Mucosa of stomach (tissue), 1 donor: ENCODE measurements at regions not wholly inside any gene's neighbourhood (a gene's known extent, or its start where the extent isn't known, plus 50 kb on each side); places are given as distances from the start of the nearest gene placed in this dataset.

Experiments
- H3K27me3 ChIP-seq: one replicate; pipeline ENCODE4 v1.7.0; 2013; ENCODE audit warnings: mild to moderate bottlenecking, low read length; ENCODE audit not compliant: control insufficient read depth, insufficient read depth
- H3K36me3 ChIP-seq: one replicate; pipeline ENCODE4 v1.7.0; 2013; ENCODE audit warnings: low read length; ENCODE audit not compliant: control insufficient read depth, insufficient read depth
- H3K4me1 ChIP-seq: one replicate; pipeline ENCODE4 v1.7.0; 2013; ENCODE audit warnings: mild to moderate bottlenecking, low read length; ENCODE audit not compliant: control insufficient read depth, insufficient read depth
- H3K4me3 ChIP-seq: one replicate; pipeline ENCODE4 v1.7.0; 2013; ENCODE audit warnings: low read length
- H3K9ac ChIP-seq: one replicate; pipeline ENCODE4 v1.7.0; 2013; ENCODE audit warnings: mild to moderate bottlenecking, low read length, moderate library complexity
- H3K9me3 ChIP-seq: one replicate; pipeline ENCODE4 v1.7.0; 2013; ENCODE audit warnings: mild to moderate bottlenecking, low read length, moderate library complexity; ENCODE audit not compliant: control insufficient read depth
- donor health status: Pancreatic carcinoma.

DNA sequence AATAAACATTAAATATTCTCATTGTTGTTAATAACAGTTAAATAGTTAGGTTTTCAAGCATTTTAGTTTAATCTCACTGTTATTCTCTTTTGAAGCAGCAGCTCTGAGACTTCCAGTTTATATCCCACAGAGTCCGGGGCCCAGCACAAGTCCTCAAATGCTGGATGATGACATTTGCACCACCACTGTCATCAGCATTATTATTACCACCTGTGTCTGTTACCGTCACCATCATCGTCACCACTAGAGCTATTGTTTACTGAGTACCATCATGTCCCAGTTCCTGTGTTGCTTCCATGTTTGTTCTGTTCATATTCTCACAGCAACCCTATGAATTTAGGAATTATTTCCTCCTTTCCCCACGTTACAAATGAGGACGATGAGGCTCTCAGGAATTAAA is 169.2 kb upstream of the NR3C1 start:
- Histone ChIP-seq H3K4me3 (no peak overlapping the region), H3K4me1 (peaks cover 35% of the 10 kb centered on the region), H3K9me3 (no peaks in the 10 kb centered on the region), H3K27me3 (no peaks in the 10 kb centered on the region), H3K9ac (no peak overlapping the region), H3K36me3 (no peaks in the 10 kb centered on the region)

DNA sequence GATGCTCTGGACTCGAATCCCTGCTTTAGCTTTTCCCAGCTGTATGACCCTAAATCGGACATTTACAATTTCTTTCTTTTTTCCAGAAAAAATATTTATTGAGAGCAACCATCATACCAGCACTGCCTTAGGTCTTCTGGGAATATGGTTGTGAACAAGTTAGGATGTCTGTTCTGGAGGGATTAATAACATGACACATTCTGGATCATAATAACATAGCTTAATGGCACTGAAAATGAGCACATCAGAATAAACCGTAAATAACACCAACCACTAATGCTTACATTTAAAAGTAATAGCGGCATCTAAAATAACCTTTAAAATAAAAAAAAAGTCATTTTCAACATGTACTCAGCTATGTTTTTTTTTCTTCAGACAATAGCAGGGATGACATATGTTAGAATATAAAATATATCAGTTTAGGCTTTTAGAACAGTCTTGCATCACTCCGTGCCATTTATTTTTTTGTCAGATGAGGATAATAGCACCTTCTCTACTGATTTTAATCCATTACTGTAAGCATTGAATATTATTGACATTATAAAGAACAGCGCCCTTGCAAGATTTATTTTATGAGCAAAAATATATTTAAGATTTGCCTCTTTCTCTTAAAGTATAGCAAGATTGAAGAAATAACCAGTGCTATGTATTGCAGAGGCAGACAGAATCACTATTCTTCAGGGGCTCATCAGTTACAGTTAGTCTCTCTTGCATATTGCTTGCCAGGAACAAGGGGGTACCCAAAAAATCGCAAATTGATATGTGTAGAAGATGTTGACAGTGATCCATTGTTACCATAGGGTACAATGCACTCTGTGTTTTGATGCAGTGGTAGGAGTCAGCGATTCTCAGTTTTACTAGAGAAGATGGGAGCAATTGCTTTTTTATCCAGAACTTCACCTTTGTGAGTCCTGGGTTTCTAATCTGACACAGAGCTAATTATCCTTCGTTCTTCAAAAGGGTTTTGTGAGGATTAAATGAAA is 168.4 kb upstream of the NR3C1 start:
- H3K9ac ChIP-seq: no peak overlapping the region
- peaks cover 35% of the 10 kb centered on the region for H3K4me1 ChIP-seq
- H3K9me3 ChIP-seq: no peaks in the 10 kb centered on the region
- no peaks in the 10 kb centered on the region for H3K36me3 ChIP-seq
- no peaks in the 10 kb centered on the region for H3K27me3 ChIP-seq
- no peak overlapping the region for H3K4me3 ChIP-seq

DNA sequence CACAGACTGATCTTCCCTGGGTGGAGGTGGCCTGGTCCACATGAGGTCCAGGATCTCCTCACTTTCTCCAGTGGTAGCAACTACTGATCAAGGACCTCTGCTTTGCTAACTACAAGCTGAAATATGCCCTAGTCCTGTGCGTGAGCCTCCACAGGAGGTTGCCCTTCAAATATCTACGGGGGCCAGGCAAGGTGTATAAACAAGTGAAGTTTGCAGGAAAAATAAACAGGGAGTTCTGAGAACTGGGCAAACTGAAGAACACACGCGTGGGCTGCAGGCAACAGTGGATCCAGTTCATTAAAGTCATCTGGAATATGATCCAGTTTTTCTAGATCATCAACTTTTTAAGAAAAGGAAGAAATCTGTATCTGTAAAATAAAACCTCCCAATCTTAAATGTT is 167.5 kb upstream of the NR3C1 start:
- no peak overlapping the region for H3K4me3 ChIP-seq
- H3K9ac ChIP-seq: no peak overlapping the region

DNA sequence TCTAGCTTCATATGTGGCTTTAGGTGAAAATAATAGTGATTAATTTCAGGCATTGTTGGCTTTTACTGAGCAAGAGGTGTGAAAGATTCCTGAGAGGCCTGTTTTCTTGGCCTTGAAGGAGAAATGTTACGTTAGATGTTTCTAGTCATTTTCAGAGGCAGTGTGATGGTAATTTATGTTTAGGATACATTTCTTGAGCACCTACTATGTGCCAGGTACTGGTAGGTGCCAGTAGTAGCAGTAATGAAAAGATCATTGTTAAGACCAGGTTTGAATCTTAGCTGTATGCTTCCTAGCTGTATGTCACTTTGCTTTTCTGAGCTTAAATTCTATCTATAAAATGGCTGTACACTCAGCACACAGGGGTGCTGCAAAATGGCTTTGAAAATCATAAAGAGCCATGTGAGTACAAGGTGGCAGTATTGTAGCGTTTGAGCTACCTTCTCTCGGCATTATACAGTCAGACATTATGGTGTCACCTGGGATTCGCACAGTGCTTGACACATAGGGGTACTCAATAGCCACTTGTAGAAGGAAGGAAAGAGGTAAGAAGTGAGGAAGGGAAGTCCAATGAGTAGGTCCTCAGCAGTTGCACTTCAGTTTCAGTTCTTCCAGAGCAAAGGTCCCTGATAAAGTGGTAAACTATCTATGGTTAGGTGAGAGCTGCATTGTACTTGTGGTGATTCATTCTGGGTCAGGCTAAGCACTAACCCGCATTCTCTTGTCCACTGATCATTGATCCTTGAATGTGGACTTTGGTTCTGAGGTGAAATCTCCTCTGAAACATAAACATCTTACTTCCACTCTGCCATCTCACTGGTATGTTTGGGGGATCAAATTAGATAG is 166.5 kb upstream of the NR3C1 start:
- H3K9ac ChIP-seq: no peak overlapping the region
- H3K4me1 ChIP-seq: peaks cover 28% of the 10 kb centered on the region
- no peaks in the 10 kb centered on the region for H3K36me3 ChIP-seq
- no peaks in the 10 kb centered on the region for H3K9me3 ChIP-seq
- H3K27me3 ChIP-seq: no peaks in the 10 kb centered on the region
- H3K4me3 ChIP-seq: no peak overlapping the region

More for the DNA sequence above, 167.5 kb upstream of the NR3C1 start:
- no peaks in the 10 kb centered on the region for H3K27me3 ChIP-seq
- H3K4me1 ChIP-seq: peaks cover 32% of the 10 kb centered on the region
- no peaks in the 10 kb centered on the region for H3K9me3 ChIP-seq
- H3K36me3 ChIP-seq: no peaks in the 10 kb centered on the region

DNA sequence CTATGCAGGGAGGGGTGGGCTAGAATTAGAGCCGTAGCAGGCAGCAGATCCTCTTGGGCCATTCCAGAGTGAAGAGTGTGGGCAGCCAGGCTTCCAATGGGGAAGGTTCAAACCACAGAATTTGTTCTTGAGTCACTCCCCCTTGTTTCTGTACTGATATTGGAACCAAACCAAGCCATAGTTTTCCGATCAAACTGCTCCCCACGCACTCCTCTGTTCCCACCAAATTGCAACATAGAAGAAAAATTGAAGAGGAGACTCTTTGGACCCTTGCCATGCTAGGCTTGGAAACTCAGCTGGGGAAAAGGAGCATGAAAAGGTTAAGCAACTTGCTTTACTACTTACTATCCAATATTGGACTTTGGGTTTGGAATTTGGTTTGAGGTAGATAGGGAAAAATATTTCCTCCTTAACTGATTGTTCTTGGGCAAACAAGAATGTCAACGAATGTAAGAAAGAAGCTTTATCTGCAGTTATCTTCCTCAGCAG is 165.8 kb upstream of the NR3C1 start:
- Histone ChIP-seq H3K9ac (no peak overlapping the region), H3K9me3 (no peaks in the 10 kb centered on the region), H3K27me3 (no peaks in the 10 kb centered on the region), H3K36me3 (no peaks in the 10 kb centered on the region), H3K4me3 (no peak overlapping the region), H3K4me1 (peaks cover 28% of the 10 kb centered on the region)

DNA sequence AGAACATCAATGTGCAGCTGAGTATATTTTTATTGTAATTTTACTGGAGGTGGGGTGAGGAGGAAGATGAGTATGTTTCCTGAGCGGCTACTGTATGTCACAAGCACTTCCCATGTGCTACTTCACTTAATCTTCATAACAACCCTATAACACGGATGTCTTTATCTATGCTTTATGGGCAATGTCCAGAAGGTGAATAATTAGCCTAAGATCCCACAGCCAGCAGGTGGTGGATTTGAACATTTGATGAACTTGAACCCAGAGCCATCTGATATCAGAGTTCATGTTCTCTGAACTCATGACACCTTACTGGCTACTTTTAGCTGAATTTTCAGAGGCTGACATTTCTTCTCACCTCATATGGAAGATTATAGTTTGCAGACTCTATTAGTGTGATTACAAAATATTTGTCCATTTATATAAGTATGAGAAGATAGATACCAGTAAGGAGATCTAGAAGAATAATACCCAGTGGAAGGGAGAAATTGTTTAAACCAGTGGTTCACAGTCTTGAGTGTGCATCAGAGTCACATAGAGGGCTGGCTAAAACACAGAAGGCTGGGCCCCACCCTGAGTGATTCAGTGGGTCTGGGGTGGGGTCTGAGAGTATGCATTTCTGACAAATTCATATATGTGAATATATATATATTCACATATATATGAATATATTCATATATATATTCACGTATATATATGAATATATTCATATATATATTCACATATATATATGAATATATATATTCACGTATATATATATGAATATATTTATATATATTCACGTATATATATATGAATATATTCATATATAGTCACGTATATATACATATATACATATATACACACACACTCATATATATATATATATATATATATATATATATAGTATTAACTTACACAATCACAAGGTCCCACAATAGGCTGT is 164.4 kb upstream of the NR3C1 start:
- Histone ChIP-seq H3K4me3 (no peak overlapping the region), H3K9ac (no peak overlapping the region), H3K36me3 (no peaks in the 10 kb centered on the region), H3K4me1 (peaks cover 34% of the 10 kb centered on the region), H3K9me3 (no peaks in the 10 kb centered on the region), H3K27me3 (no peaks in the 10 kb centered on the region)

DNA sequence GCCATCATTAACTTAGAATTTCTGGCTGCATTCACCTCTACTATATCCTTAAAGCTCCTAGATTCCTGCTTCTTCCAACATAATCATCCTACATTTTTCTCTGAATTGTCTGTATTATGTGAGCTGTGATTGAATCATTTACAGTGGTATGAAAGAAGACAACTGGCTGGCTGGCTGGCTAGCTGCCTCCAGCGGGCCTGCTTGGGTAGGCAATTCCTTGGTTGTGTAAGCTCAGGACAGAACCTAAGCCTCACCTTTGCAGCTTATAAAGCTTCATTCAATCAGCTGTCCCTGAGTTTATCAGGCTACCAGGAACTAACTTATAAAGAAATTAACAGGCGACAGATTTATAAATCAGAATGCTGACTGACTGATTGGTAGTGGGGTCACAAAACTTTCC is 162.7 kb upstream of the NR3C1 start:
- H3K9ac ChIP-seq: no peak overlapping the region
- no peaks in the 10 kb centered on the region for H3K9me3 ChIP-seq
- no peaks in the 10 kb centered on the region for H3K36me3 ChIP-seq
- peaks cover 41% of the 10 kb centered on the region for H3K4me1 ChIP-seq
- no peak overlapping the region for H3K4me3 ChIP-seq
- H3K27me3 ChIP-seq: no peaks in the 10 kb centered on the region

DNA sequence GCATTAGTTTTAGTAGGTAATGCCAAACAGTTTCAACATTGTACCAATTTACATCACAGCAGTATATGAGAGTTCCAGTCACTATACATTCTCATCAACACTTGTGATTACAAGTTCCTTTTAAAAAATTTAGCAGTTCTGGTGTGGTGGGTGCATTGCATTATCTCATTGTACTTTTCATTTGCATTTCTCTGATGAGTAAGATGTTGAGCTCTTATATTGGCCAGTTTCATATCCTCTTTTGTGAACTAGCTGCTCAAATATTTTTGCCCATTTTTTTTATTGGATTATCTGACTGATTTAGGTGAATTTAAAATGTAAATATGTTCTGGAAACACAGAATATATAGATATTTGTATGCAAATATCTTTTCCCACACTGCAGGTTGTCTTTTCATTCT is 160.9 kb upstream of the NR3C1 start:
- Histone ChIP-seq H3K4me1 (peaks cover 38% of the 10 kb centered on the region), H3K9me3 (no peaks in the 10 kb centered on the region), H3K27me3 (no peaks in the 10 kb centered on the region), H3K9ac (no peak overlapping the region), H3K36me3 (no peaks in the 10 kb centered on the region), H3K4me3 (no peak overlapping the region)

DNA sequence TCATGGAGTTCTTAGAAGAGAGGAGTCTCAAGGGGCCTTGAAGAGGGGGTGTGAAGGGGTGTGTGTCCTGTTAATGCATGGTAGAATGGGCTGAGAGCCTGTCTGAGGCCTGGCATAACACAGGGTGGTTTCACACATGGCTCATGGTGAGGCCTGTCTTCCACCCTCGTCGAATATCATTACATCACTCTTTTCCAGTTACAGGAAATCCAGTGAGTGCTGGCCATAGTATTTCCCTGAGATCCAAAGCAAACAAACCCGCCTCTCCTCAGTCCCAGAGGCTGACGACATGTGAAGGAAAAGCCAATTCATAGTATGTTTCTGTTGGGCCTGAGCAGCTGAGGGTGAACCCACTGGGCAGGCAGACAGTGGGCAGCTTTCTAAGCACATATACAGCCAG is 159.4 kb upstream of the NR3C1 start:
- Histone ChIP-seq H3K9me3 (no peaks in the 10 kb centered on the region), H3K4me1 (peaks cover 33% of the 10 kb centered on the region), H3K27me3 (no peaks in the 10 kb centered on the region), H3K9ac (no peak overlapping the region), H3K4me3 (no peak overlapping the region), H3K36me3 (no peaks in the 10 kb centered on the region)

DNA sequence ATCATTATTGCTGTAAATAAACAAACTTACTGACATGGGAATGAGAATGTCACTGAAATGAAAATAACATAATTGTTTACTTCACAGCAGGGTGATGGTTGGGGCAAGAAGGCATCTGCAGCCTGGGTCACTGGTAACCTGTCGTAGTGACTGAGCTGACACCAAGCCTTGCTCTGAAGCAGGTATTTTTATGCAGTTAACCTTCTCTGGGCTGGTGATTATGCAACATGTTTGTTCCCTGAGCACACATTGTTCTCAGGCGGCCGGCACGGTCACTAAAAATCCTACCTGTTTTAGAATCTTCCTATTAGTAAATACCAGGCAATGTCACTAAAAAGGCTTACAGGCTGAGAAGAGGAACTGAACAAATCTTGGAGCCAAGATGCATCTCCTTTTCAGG is 157.7 kb upstream of the NR3C1 start:
- Histone ChIP-seq H3K27me3 (no peaks in the 10 kb centered on the region), H3K9ac (no peak overlapping the region), H3K4me3 (no peak overlapping the region), H3K36me3 (no peaks in the 10 kb centered on the region), H3K4me1 (peaks cover 39% of the 10 kb centered on the region), H3K9me3 (no peaks in the 10 kb centered on the region)

DNA sequence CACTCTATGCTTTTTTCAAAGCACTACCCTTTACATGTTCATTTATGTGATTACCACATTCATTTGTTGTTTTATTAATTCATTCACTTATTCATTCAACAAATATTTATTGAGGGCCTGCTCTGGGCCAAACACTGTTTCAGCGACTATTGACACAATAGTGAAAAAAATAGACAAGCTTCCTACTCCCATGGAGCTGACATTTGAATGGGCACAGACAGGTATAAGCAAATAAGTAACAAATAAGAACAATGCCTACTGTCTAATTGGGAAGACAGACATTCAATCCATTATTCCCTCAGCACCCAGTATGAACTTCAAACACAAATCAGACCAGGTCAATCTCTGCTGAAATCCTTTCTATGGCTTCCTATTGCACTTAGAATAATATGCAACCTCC is 156.9 kb upstream of the NR3C1 start:
- H3K9me3 ChIP-seq: no peaks in the 10 kb centered on the region
- no peak overlapping the region for H3K4me3 ChIP-seq
- H3K9ac ChIP-seq: no peak overlapping the region
- H3K4me1 ChIP-seq: peaks cover 39% of the 10 kb centered on the region
- no peaks in the 10 kb centered on the region for H3K27me3 ChIP-seq
- H3K36me3 ChIP-seq: no peaks in the 10 kb centered on the region
